ENCODE measurements at regions not wholly inside any gene's neighbourhood (a gene's known extent, or its start where the extent isn't known, plus 50 kb on each side); places are given as distances from the start of the nearest gene placed in this dataset.

- no peak for TF ChIP-seq USF1 (IDR thresholded peaks at IDR 0.05)
- TF ChIP-seq EP300 (IDR thresholded peaks at IDR 0.05; ENCODE audit: borderline replicate concordance), result no peak
- TF ChIP-seq ZBTB7A (IDR thresholded peaks at IDR 0.05; ENCODE audit: low read depth), result no peak
- TF ChIP-seq TEAD4 (IDR thresholded peaks at IDR 0.05), result no peak
- no peak for TF ChIP-seq YY1 (IDR thresholded peaks at IDR 0.05; ENCODE audit: low read depth)
- no peak for TF ChIP-seq TAF1 (IDR thresholded peaks at IDR 0.05; ENCODE audit: low read depth)
Measured at GRCh38 chr19:24004166-24004565, 82.8 kb upstream of the ZNF254 start.

Measured in Ishikawa (cell line).